ENCODE measurements at regions not wholly inside any gene's neighbourhood (a gene's known extent, or its start where the extent isn't known, plus 50 kb on each side); places are given as distances from the start of the nearest gene placed in this dataset.

DNA sequence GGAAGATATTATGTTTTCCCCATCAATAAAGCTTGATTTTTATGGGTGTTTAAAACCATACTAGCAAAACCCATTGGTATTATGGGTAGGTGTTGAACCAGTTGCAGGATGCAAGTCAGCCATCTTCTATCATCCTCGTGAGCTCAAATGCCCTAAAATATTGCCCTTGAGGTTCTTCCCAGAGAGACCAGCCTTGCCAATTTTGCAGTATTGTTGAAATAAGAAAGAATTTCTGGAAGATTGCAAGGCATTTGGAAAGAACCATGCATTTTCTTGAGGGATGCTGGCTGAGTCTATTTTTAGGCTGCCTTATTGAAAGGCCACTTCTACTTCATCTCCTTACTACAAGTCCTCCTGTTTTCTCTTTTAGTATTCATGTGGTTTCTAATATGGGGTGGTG lies 60.9 kb upstream of the SOD3 start:
- TF ChIP-seq, protein P1, sequence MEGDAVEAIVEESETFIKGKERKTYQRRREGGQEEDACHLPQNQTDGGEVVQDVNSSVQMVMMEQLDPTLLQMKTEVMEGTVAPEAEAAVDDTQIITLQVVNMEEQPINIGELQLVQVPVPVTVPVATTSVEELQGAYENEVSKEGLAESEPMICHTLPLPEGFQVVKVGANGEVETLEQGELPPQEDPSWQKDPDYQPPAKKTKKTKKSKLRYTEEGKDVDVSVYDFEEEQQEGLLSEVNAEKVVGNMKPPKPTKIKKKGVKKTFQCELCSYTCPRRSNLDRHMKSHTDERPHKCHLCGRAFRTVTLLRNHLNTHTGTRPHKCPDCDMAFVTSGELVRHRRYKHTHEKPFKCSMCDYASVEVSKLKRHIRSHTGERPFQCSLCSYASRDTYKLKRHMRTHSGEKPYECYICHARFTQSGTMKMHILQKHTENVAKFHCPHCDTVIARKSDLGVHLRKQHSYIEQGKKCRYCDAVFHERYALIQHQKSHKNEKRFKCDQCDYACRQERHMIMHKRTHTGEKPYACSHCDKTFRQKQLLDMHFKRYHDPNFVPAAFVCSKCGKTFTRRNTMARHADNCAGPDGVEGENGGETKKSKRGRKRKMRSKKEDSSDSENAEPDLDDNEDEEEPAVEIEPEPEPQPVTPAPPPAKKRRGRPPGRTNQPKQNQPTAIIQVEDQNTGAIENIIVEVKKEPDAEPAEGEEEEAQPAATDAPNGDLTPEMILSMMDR (conservative IDR thresholded peaks at IDR 0.05 in 1 of 2, IDR thresholded peaks at IDR 0.05 in 1 of 2; ENCODE audit: low read depth in 1 of 2, low read length in 2 of 2) = no peak
- no peak for TF ChIP-seq EZH2 (IDR thresholded peaks at IDR 0.05; ENCODE audit: low read length, missing control alignments)
